Stimulated activated CD4-positive, alpha-beta T cell treated with anti-CD3 and anti-CD28 coated beads, Interleukin-4, amount 100 ng/mL, for 1 hour (primary cell): ENCODE measurements at regions not wholly inside any gene's neighbourhood (a gene's known extent, or its start where the extent isn't known, plus 50 kb on each side); places are given as distances from the start of the nearest gene placed in this dataset.

ENCODE experiments used
- DNase-seq: peaks from one replicate; pipeline ENCODE4 v3.0.0-alpha.2; 2020

DNA sequence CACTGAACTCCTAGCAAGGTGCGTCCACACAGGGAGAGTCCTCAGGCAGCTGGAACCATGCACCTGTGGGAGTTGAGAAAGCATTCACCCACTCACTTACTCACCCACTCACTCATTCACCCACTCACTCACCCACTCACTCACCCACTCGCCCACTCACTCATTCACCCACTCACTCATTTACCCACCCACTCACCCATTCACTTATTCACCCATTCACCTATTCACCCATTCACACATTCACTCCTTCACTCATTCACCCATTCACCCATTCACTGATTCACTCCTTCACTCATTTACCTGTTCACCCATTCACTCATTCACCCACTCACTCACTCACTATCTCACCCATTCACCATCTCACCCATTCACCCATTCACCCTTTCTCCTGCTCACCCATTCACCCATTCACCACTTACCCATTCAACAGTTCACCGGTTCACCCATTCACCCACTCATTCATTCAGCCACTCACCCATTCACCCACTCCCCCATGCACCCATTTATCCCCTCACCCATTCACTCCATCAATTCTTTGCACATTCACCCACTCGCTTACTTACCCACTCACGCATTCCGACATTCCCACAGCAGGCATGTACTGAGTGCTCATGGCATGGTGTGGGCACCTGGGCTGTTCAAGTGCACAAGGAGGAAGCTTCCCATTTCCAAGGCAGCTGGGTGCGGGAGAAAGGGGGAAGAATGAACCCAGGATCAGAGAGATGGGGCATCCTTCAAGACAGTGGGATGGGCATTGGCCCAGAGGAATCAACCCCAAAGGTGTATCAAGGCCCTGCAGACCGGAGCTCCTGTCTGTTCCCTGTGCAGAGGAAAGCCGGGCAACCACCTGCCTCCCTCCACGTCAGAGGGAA lies 135.2 kb upstream of the C14orf180 start:
- no peak for DNase-seq

- DNase-seq: no peak
Measured at GRCh38 chr14:104445086-104445485, 134.5 kb upstream of the C14orf180 start.

- DNase-seq: no peak
Measured at GRCh38 chr14:104445832-104446381, 133.7 kb upstream of the C14orf180 start.

- DNase-seq: no peak
Measured at GRCh38 chr14:104446611-104447010, 133.0 kb upstream of the C14orf180 start.

- DNase-seq: no peak
Measured at GRCh38 chr14:104447750-104448149, 131.8 kb upstream of the C14orf180 start.

- no peak for DNase-seq
Measured at GRCh38 chr14:104448321-104448720, 131.2 kb upstream of the C14orf180 start.

DNA sequence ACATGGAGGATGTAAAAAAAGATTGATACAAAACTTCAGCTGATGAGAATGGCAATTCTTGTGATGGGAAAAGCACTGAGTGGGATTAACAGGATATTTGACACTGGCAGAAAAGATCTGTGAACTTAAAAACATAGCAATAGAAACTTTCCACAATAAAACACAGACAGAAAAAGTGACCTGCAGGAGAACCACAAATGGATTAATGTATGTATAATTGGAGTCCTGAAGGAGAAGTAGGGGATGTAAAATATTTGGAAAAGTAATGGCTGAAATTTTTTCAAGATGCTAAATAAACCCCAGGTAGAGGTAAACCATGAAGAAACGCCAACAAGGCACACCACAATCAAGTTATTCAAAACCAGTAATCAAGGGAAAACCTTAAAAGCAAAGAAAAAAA lies 130.8 kb upstream of the C14orf180 start:
- DNase-seq: no peak

- DNase-seq: no peak
Measured at GRCh38 chr14:104450811-104451401, 128.7 kb upstream of the C14orf180 start.

DNA sequence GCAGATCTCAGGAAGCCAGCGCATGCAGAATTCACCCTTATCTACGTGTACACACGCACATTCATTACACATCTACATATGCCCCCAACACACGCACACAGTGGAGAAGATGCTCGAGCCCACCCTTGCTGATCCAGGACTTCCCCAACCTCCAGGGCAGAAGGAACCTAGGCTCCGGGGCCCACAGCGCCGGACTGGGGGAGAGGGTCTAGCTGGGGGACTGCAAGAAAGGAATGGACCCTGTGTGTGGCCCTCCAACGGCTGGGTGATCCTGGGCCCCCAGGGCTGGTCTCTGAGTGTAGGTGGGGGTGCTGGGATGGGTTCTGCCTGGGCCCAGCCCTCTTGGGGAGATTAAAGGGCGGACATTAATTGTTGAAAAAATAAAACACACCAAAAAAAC lies 128.1 kb upstream of the C14orf180 start:
- DNase-seq: no peak

DNA sequence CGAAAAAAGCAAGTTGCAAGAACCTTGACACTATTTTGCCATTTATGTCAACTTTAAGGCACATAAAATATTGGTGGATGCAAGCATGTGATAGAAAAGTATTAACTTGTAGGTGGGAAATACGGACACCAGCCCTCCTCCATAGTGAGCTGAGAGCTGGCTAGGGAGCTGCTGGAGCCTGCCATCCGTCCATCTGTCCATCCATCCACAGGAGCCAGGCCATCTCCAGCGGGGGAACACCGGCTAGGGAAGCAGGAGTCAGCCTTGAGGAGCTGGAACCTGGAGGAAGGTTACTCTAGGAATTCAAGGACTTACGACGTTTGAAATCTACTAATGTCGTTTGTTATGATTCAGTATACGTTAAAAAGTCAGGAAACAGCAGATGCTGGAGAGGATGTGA lies 120.7 kb upstream of the C14orf180 start:
- no peak for DNase-seq

- no peak for DNase-seq
Measured at GRCh38 chr14:104460791-104461651, 118.5 kb upstream of the C14orf180 start.

- no peak for DNase-seq
Measured at GRCh38 chr14:104461676-104462449, 117.7 kb upstream of the C14orf180 start.

DNA sequence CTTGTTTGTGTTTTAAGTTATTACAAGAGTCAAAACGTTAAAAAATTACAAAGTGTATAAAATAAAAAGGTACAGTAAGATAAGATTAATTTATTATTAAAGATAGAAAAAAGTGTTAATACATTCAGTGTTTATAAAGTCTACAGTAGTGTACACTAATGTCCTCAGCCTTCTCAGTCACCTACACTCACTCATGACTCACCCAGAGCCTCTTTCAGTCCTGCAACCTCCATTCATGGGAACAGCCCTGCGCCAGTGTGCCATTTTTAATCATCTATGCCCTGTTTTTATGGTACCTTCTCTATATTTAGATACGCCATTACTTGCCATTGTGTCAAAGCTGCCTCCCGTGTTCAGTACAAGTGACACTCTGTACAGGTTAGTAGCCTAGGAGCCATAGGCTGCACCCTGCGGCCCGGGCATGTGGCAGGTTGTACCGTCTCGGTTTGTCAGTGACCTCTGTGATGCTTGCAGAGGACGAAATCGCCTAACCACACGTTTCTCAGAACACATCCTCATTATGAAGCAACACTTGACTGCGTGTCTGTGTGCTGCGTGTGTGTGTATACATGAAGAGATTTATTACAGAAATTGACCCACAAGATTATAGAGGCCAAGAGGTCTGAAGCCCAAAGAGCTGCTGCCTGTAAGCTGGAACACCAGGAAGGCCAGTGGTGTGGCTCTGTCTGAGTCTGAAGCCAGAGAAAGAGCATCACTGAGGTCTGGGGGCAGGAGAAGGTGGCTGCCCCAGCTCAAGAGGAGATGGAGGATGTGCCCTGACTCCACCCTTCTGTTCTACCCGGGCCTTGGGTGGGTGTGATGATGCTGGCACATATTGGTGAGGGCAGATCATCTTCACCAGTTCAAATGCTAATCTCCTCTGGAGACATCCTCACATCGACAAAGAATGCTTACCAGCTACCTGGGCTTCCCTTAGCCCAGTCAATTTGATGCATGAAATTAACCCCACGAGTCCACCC lies 116.6 kb upstream of the C14orf180 start:
- DNase-seq: no peak

GRCh38 chr14:104464907-104465306 lies 114.7 kb upstream of the C14orf180 start:
- DNase-seq: no peak

GRCh38 chr14:104465482-104466390 lies 113.8 kb upstream of the C14orf180 start:
- no peak for DNase-seq

DNA sequence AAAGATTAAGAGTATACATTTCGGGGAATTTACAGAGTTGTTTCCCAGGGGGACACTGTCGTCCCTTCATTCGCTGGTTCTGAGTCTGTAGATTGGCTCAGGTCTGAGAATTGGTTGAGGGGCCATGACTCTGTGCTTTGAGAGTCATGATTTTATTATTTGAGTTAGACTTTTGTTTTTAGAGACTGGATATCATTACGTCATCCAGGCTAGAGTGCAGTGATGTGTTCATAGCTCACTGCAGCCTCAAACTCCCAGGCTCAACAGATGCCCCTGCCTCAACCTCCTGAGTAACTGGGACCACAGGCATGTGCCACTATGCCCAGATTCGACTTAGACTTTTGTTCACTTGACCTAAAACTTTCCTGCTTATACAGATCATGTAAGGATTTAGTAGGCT lies 112.3 kb upstream of the C14orf180 start:
- DNase-seq: no peak

GRCh38 chr14:104467641-104468040 lies 111.9 kb upstream of the C14orf180 start:
- DNase-seq: no peak

- no peak for DNase-seq
Measured at GRCh38 chr14:104469591-104469990, 110.0 kb upstream of the C14orf180 start.

DNA sequence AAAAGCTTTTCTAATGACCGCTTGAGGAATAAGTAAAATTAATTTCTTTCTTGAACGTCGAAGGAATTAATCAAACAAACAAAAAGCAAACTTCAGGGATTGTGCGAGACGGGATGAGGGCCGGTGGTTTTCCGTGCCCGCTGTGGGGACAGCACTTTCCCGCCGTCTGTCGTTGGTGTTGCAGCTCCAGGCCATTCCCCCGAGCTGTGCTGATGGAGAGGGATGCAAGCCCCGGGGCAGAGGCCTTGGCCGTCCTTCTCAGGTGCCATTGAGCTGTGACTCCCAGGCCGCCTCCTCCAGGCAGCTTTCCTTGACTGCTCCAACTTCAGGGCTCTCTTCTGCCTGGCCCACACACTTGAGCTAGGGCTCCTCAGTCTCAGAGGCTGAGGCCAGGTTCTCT lies 109.0 kb upstream of the C14orf180 start:
- no peak for DNase-seq

DNA sequence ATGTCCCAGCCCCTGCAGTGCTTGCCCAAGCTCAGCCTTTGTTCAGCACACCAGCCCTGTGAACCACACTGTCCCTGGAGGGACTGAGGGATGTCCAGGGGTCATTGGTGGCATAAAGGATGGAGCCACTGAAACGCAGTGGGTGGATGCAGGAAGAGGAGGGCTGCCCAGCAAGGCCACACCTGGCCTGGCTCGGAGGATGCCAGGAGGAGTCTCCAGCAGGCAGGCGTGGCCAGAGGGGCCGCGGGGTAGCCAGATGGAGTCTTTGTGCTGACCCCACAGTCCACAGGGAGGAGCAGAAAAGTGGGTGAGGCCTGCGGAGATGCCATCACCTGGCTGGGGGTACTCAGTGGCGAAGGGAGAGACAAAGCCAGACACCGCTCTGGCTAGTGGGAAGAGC lies 108.5 kb upstream of the C14orf180 start:
- no peak for DNase-seq
